ENCODE measurements at regions not wholly inside any gene's neighbourhood (a gene's known extent, or its start where the extent isn't known, plus 50 kb on each side); places are given as distances from the start of the nearest gene placed in this dataset.

- no peak overlapping the region for H3K27ac ChIP-seq (ENCODE audit: insufficient read depth, low read depth, low read length)
- no peaks in the 10 kb centered on the region for H3K4me1 ChIP-seq (ENCODE audit: control insufficient read depth, extremely low read depth, insufficient read depth, low read length)
- no peak overlapping the region for H3K4me3 ChIP-seq (replicated peaks in 1 of 3; ENCODE audit: insufficient read depth in 1 of 3, low read depth in 1 of 3, low read length in 3 of 3)
- no peak for TF ChIP-seq JUN (IDR thresholded peaks at IDR 0.05; ENCODE audit: borderline replicate concordance, insufficient read depth, insufficient read length, low read depth)
- no peak for TF ChIP-seq MYC (IDR thresholded peaks at IDR 0.05; ENCODE audit: low read depth, low read length)
- TF ChIP-seq FOS (IDR thresholded peaks at IDR 0.05; ENCODE audit: borderline replicate concordance, insufficient read depth, low read length), result no peak
- TF ChIP-seq EZH2 (IDR thresholded peaks at IDR 0.05; ENCODE audit: borderline replicate concordance, low read depth, low read length, severe bottlenecking), result no peak
- TF ChIP-seq, protein P1, sequence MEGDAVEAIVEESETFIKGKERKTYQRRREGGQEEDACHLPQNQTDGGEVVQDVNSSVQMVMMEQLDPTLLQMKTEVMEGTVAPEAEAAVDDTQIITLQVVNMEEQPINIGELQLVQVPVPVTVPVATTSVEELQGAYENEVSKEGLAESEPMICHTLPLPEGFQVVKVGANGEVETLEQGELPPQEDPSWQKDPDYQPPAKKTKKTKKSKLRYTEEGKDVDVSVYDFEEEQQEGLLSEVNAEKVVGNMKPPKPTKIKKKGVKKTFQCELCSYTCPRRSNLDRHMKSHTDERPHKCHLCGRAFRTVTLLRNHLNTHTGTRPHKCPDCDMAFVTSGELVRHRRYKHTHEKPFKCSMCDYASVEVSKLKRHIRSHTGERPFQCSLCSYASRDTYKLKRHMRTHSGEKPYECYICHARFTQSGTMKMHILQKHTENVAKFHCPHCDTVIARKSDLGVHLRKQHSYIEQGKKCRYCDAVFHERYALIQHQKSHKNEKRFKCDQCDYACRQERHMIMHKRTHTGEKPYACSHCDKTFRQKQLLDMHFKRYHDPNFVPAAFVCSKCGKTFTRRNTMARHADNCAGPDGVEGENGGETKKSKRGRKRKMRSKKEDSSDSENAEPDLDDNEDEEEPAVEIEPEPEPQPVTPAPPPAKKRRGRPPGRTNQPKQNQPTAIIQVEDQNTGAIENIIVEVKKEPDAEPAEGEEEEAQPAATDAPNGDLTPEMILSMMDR (IDR thresholded peaks at IDR 0.05; ENCODE audit: extremely low read depth in 1 of 2, insufficient read depth in 1 of 2, low read depth in 1 of 2, low read length in 2 of 2), result no peak
- no peak for TF ChIP-seq POLR2AphosphoS5 (IDR thresholded peaks at IDR 0.05; ENCODE audit: insufficient read depth, low read depth, low read length)
- no peaks in the 10 kb centered on the region for H4K20me1 ChIP-seq (replicated peaks; ENCODE audit: control insufficient read depth, extremely low read depth, insufficient read depth, low read length)
- peaks cover 2% of the 10 kb centered on the region for H3K9me3 ChIP-seq (replicated peaks; ENCODE audit: control insufficient read depth, insufficient read depth, low read length)
- H2AFZ ChIP-seq (ENCODE audit: low read depth, low read length), result no peak overlapping the region
- ChIA-PET CTCF (no interaction called here), POLR2A (no interaction called here)
- H3K4me2 ChIP-seq (ENCODE audit: insufficient read depth, low read length), result no peak overlapping the region
- intact Hi-C loops (cut with micrococcal nuclease), result no loop called here
- no TSS peak for BruUV-seq (replicated peaks)
- no peaks in the 10 kb centered on the region for H3K36me3 ChIP-seq (ENCODE audit: control insufficient read depth in 2 of 2, extremely low read depth in 1 of 2, insufficient read depth in 2 of 2, low read length in 2 of 2)
- no peak overlapping the region for H3K9ac ChIP-seq (replicated peaks; ENCODE audit: extremely low read depth, insufficient read depth, low read length)
- no peaks in the 10 kb centered on the region for H3K27me3 ChIP-seq (ENCODE audit: control insufficient read depth in 2 of 2, insufficient read depth in 2 of 2, low read length in 2 of 2)
- dilution Hi-C loops (cut with MboI; ENCODE audit: extremely low pct_ligation_motif_present, low sequenced_read_pairs), result no loop called here
- FAIRE-seq (no peak), DNase-seq (ENCODE audit: low read depth, low spot score) (no peak)
- H3K79me2 ChIP-seq (ENCODE audit: control insufficient read depth, insufficient read depth, low read length), result no peaks in the 10 kb centered on the region
- H3K9me1 ChIP-seq (replicated peaks; ENCODE audit: control insufficient read depth, extremely low read depth, insufficient read depth, low read length), result no peaks in the 10 kb centered on the region
These were observed 155.6 kb upstream of the CNTNAP4 start for GRCh38 chr16:76121636-76122035.

GRCh38 chr16:76123966-76124365, 153.2 kb upstream of the CNTNAP4 start:
- H3K36me3 ChIP-seq (ENCODE audit: control insufficient read depth in 2 of 2, extremely low read depth in 1 of 2, insufficient read depth in 2 of 2, low read length in 2 of 2), result no peaks in the 10 kb centered on the region
- ChIA-PET POLR2A (no interaction called here), CTCF (no interaction called here)
- no peaks in the 10 kb centered on the region for H4K20me1 ChIP-seq (replicated peaks; ENCODE audit: control insufficient read depth, extremely low read depth, insufficient read depth, low read length)
- no peak overlapping the region for H3K4me2 ChIP-seq (ENCODE audit: insufficient read depth, low read length)
- H2AFZ ChIP-seq (ENCODE audit: low read depth, low read length), result no peak overlapping the region
- no peak overlapping the region for H3K27ac ChIP-seq (ENCODE audit: insufficient read depth, low read depth, low read length)
- H3K79me2 ChIP-seq (ENCODE audit: control insufficient read depth, insufficient read depth, low read length), result no peaks in the 10 kb centered on the region
- FAIRE-seq (no peak), DNase-seq (ENCODE audit: low read depth, low spot score) (no peak)
- H3K4me3 ChIP-seq (replicated peaks in 1 of 3; ENCODE audit: insufficient read depth in 1 of 3, low read depth in 1 of 3, low read length in 3 of 3), result no peak overlapping the region
- dilution Hi-C loops (cut with MboI; ENCODE audit: extremely low pct_ligation_motif_present, low sequenced_read_pairs) (no loop called here), intact Hi-C loops (cut with micrococcal nuclease) (no loop called here)
- H3K9ac ChIP-seq (replicated peaks; ENCODE audit: extremely low read depth, insufficient read depth, low read length), result no peak overlapping the region
- no peaks in the 10 kb centered on the region for H3K4me1 ChIP-seq (ENCODE audit: control insufficient read depth, extremely low read depth, insufficient read depth, low read length)
- no TSS peak for BruUV-seq (replicated peaks)
- no peaks in the 10 kb centered on the region for H3K27me3 ChIP-seq (ENCODE audit: control insufficient read depth in 2 of 2, insufficient read depth in 2 of 2, low read length in 2 of 2)
- no peaks in the 10 kb centered on the region for H3K9me1 ChIP-seq (replicated peaks; ENCODE audit: control insufficient read depth, extremely low read depth, insufficient read depth, low read length)
- TF ChIP-seq MYC (IDR thresholded peaks at IDR 0.05; ENCODE audit: low read depth, low read length), result no peak
- no peak for TF ChIP-seq FOS (IDR thresholded peaks at IDR 0.05; ENCODE audit: borderline replicate concordance, insufficient read depth, low read length)
- TF ChIP-seq GATA2 (IDR thresholded peaks at IDR 0.05; ENCODE audit: insufficient read depth, insufficient read length, low read depth, low read length), result no peak
- TF ChIP-seq EZH2 (IDR thresholded peaks at IDR 0.05; ENCODE audit: borderline replicate concordance, low read depth, low read length, severe bottlenecking), result no peak
- TF ChIP-seq MAX (IDR thresholded peaks at IDR 0.05; ENCODE audit: insufficient read depth, insufficient read length), result no peak
- TF ChIP-seq JUN (IDR thresholded peaks at IDR 0.05; ENCODE audit: borderline replicate concordance, insufficient read depth, insufficient read length, low read depth), result no peak
- TF ChIP-seq POLR2AphosphoS5 (IDR thresholded peaks at IDR 0.05; ENCODE audit: insufficient read depth, low read depth, low read length), result no peak
- TF ChIP-seq, protein P1 (IDR thresholded peaks at IDR 0.05; ENCODE audit: extremely low read depth in 1 of 2, insufficient read depth in 1 of 2, low read depth in 1 of 2, low read length in 2 of 2), result no peak
- no peak for TF ChIP-seq POLR2A (IDR thresholded peaks at IDR 0.05; ENCODE audit: low read depth, low read length)
- H3K9me3 ChIP-seq (replicated peaks; ENCODE audit: control insufficient read depth, insufficient read depth, low read length), result no peaks in the 10 kb centered on the region

All from endothelial cell of umbilical vein (primary cell).